ENCODE measurements at regions not wholly inside any gene's neighbourhood (a gene's known extent, or its start where the extent isn't known, plus 50 kb on each side); places are given as distances from the start of the nearest gene placed in this dataset.

- DNase-seq: no peak
Measured at GRCh38 chr10:78869508-78870454, 199.0 kb upstream of the ZMIZ1 start.

- no peak for DNase-seq
Measured at GRCh38 chr10:78870458-78870857, 198.3 kb upstream of the ZMIZ1 start.

GRCh38 chr10:78871796-78872195, 197.0 kb upstream of the ZMIZ1 start:
- no peak for DNase-seq

GRCh38 chr10:78873413-78873812, 195.4 kb upstream of the ZMIZ1 start:
- DNase-seq: no peak

GRCh38 chr10:78875331-78875877, 193.4 kb upstream of the ZMIZ1 start:
- DNase-seq: no peak

- no peak for DNase-seq
Measured at GRCh38 chr10:78875932-78876331, 192.8 kb upstream of the ZMIZ1 start.

GRCh38 chr10:78876449-78876848, 192.3 kb upstream of the ZMIZ1 start:
- DNase-seq: no peak

GRCh38 chr10:78879621-78880020, 189.1 kb upstream of the ZMIZ1 start:
- DNase-seq: no peak

GRCh38 chr10:78886129-78886528, 182.6 kb upstream of the ZMIZ1 start:
- no peak for DNase-seq

- DNase-seq: no peak
Measured at GRCh38 chr10:78889536-78890063, 179.2 kb upstream of the ZMIZ1 start.

GRCh38 chr10:78890506-78890905, 178.3 kb upstream of the ZMIZ1 start:
- no peak for DNase-seq

GRCh38 chr10:78891741-78892140, 177.0 kb upstream of the ZMIZ1 start:
- DNase-seq: no peak

GRCh38 chr10:78892338-78893176, 176.2 kb upstream of the ZMIZ1 start:
- DNase-seq: no peak

GRCh38 chr10:78893217-78893616, 175.5 kb upstream of the ZMIZ1 start:
- DNase-seq: no peak

GRCh38 chr10:78894089-78894840, 174.5 kb upstream of the ZMIZ1 start:
- DNase-seq: no peak

- DNase-seq: no peak
Measured at GRCh38 chr10:78894841-78895195, 173.9 kb upstream of the ZMIZ1 start.

GRCh38 chr10:78895469-78895868, 173.3 kb upstream of the ZMIZ1 start:
- DNase-seq: no peak

GRCh38 chr10:78896159-78896928, 172.4 kb upstream of the ZMIZ1 start:
- DNase-seq: no peak

GRCh38 chr10:78898341-78899097, 170.2 kb upstream of the ZMIZ1 start:
- DNase-seq: no peak

- no peak for DNase-seq
Measured at GRCh38 chr10:78899098-78899754, 169.5 kb upstream of the ZMIZ1 start.

Measured in activated CD8-positive, alpha-beta memory T cell treated with anti-CD3 and anti-CD28 coated beads, Interleukin-2, amount 50 U/mL, for 4 hours (primary cell).